ENCODE measurements at regions not wholly inside any gene's neighbourhood (a gene's known extent, or its start where the extent isn't known, plus 50 kb on each side); places are given as distances from the start of the nearest gene placed in this dataset.
"Not testable (repeated sequence)": the region's sequence is repeated elsewhere in the genome, so short reads cannot be mapped to it uniquely, and the experiment has no call there.

DNA sequence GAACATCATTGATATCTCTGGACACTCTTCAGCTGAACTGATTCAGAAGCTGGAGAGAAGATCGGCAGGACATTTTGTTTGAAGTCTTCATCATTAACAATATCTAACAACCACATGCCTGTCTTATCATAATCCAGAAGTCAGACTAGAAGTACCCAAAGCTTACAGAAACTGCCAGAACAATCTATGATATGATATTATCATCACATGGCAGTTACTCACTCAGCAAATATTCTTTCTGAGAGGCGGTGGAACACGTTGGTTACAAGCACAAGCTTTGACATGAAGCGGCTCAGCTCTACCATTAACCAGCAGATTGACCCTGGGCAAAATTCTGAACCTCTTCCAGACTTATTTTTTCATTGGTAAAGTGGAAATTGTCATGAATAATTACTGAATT, 69.4 kb upstream of the KIT start:
- TF ChIP-seq POLR2AphosphoS5 (IDR thresholded peaks at IDR 0.05; ENCODE audit: low read depth), result no peak
- no peak for TF ChIP-seq SPI1 (IDR thresholded peaks at IDR 0.05; ENCODE audit: borderline replicate concordance, low read depth)
- DNase-seq (ENCODE audit: low read depth in 1 of 2, low spot score in 1 of 2), result no peak
- H3K27ac ChIP-seq (replicated peaks), result no peak overlapping the region
- no peaks in the 10 kb centered on the region for H3K27me3 ChIP-seq (ENCODE audit: insufficient read depth, poor library complexity, severe bottlenecking)
- H3K4me3 ChIP-seq (replicated peaks; ENCODE audit: insufficient read depth, low read length), result no peak overlapping the region

DNA sequence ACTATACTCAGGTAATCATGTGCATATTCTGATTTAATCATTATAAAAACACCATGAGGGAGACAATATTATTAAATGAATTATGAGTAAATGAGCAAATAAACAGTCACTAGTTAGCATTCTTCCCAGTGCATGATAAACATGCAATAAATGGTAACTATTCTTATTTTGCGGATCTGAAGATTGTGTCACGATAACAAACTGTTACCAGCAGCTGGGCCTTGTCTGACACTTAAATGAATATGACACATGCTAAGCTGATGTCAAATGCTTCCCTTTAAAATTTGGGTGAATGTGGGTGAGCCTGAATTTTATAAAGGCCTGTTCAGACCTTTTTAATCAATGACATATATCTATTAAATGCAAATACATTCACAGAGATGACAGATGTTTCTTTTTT, 68.2 kb upstream of the KIT start:
- H3K27ac ChIP-seq (replicated peaks), result no peak overlapping the region
- no peak for DNase-seq (ENCODE audit: low read depth in 1 of 2, low spot score in 1 of 2)

DNA sequence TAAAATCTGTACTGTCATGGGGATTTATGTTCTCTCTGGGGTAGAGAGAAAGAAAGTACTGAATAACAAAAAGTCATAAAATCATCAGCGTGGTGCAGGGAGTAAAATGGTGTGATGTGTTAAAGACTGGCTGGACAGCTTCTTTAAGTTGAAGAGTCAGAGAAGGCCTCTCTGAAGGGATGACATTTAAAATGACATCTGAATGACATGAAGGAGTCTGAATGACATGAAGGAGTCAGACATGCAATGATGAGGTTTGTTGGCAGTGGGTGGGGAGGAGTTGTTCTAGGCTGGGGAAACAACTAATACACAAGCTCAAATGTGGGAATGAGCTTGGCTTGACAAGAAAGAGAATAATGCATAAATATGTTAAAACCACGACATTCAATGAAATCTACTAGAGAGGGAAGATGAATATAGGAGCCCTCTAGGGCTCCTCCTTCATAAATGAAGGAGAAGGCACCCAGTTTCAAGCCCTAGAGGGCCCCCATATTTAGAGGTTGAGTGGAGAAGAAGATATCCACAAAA, 63.9 kb upstream of the KIT start:
- H3K27me3 ChIP-seq (ENCODE audit: insufficient read depth, poor library complexity, severe bottlenecking), result no peaks in the 10 kb centered on the region
- no peak overlapping the region for H3K27ac ChIP-seq (replicated peaks)
- TF ChIP-seq GABPA (IDR thresholded peaks at IDR 0.05; ENCODE audit: low read depth) (no peak), POLR2AphosphoS5 (IDR thresholded peaks at IDR 0.05; ENCODE audit: low read depth) (no peak), SPI1 (IDR thresholded peaks at IDR 0.05; ENCODE audit: borderline replicate concordance, low read depth) (no peak)
- TF ChIP-seq, protein P1, sequence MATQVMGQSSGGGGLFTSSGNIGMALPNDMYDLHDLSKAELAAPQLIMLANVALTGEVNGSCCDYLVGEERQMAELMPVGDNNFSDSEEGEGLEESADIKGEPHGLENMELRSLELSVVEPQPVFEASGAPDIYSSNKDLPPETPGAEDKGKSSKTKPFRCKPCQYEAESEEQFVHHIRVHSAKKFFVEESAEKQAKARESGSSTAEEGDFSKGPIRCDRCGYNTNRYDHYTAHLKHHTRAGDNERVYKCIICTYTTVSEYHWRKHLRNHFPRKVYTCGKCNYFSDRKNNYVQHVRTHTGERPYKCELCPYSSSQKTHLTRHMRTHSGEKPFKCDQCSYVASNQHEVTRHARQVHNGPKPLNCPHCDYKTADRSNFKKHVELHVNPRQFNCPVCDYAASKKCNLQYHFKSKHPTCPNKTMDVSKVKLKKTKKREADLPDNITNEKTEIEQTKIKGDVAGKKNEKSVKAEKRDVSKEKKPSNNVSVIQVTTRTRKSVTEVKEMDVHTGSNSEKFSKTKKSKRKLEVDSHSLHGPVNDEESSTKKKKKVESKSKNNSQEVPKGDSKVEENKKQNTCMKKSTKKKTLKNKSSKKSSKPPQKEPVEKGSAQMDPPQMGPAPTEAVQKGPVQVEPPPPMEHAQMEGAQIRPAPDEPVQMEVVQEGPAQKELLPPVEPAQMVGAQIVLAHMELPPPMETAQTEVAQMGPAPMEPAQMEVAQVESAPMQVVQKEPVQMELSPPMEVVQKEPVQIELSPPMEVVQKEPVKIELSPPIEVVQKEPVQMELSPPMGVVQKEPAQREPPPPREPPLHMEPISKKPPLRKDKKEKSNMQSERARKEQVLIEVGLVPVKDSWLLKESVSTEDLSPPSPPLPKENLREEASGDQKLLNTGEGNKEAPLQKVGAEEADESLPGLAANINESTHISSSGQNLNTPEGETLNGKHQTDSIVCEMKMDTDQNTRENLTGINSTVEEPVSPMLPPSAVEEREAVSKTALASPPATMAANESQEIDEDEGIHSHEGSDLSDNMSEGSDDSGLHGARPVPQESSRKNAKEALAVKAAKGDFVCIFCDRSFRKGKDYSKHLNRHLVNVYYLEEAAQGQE (IDR thresholded peaks at IDR 0.05; ENCODE audit: insufficient replicate concordance, low read depth), result no peak
- TF ChIP-seq, protein P2, sequence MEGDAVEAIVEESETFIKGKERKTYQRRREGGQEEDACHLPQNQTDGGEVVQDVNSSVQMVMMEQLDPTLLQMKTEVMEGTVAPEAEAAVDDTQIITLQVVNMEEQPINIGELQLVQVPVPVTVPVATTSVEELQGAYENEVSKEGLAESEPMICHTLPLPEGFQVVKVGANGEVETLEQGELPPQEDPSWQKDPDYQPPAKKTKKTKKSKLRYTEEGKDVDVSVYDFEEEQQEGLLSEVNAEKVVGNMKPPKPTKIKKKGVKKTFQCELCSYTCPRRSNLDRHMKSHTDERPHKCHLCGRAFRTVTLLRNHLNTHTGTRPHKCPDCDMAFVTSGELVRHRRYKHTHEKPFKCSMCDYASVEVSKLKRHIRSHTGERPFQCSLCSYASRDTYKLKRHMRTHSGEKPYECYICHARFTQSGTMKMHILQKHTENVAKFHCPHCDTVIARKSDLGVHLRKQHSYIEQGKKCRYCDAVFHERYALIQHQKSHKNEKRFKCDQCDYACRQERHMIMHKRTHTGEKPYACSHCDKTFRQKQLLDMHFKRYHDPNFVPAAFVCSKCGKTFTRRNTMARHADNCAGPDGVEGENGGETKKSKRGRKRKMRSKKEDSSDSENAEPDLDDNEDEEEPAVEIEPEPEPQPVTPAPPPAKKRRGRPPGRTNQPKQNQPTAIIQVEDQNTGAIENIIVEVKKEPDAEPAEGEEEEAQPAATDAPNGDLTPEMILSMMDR (IDR thresholded peaks at IDR 0.05; ENCODE audit: insufficient read depth, low read length), result no peak
- H3K4me3 ChIP-seq (replicated peaks; ENCODE audit: insufficient read depth, low read length), result no peak overlapping the region
- DNase-seq (ENCODE audit: low read depth in 1 of 2, low spot score in 1 of 2), result no peak

More for the DNA sequence above, 68.2 kb upstream of the KIT start:
- no peak for TF ChIP-seq POLR2AphosphoS5 (IDR thresholded peaks at IDR 0.05; ENCODE audit: low read depth)
- TF ChIP-seq SPI1 (IDR thresholded peaks at IDR 0.05; ENCODE audit: borderline replicate concordance, low read depth), result no peak
- no peak for TF ChIP-seq GABPA (IDR thresholded peaks at IDR 0.05; ENCODE audit: low read depth)
- TF ChIP-seq, protein P1 (IDR thresholded peaks at IDR 0.05; ENCODE audit: insufficient replicate concordance, low read depth), result no peak
- TF ChIP-seq, protein P2 (IDR thresholded peaks at IDR 0.05; ENCODE audit: insufficient read depth, low read length), result no peak
- H3K4me3 ChIP-seq (replicated peaks; ENCODE audit: insufficient read depth, low read length), result no peak overlapping the region
- no peaks in the 10 kb centered on the region for H3K27me3 ChIP-seq (ENCODE audit: insufficient read depth, poor library complexity, severe bottlenecking)

DNA sequence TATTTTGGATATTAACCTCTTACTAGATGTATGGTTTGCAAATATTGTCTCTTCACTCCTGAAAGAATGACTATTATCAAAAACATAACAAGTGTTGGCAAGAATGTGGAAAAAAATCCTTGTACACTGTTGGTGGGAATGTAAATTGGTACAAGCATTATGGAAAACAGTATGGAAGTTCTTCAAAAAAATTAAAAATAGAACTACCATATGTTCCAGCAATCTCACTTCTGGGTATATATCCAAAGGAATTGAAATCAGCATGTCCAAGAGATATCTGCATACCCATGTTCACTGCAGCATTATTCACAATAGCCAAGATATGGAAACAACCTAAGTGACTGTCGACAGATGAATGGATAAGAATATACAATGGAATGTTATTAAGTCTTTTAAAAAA, 61.6 kb upstream of the KIT start:
- TF ChIP-seq, protein P2 (IDR thresholded peaks at IDR 0.05; ENCODE audit: insufficient read depth, low read length), result no peak
- TF ChIP-seq, protein P1 (IDR thresholded peaks at IDR 0.05; ENCODE audit: insufficient replicate concordance, low read depth), result no peak
- no peak for TF ChIP-seq SPI1 (IDR thresholded peaks at IDR 0.05; ENCODE audit: borderline replicate concordance, low read depth)
- TF ChIP-seq POLR2AphosphoS5 (IDR thresholded peaks at IDR 0.05; ENCODE audit: low read depth), result no peak
- no peak for TF ChIP-seq GABPA (IDR thresholded peaks at IDR 0.05; ENCODE audit: low read depth)
- Histone ChIP-seq H3K4me3 (replicated peaks; ENCODE audit: insufficient read depth, low read length) (no peak overlapping the region), H3K27me3 (ENCODE audit: insufficient read depth, poor library complexity, severe bottlenecking) (no peaks in the 10 kb centered on the region), H3K27ac (replicated peaks) (no peak overlapping the region)
- no peak for DNase-seq (ENCODE audit: low read depth in 1 of 2, low spot score in 1 of 2)

DNA sequence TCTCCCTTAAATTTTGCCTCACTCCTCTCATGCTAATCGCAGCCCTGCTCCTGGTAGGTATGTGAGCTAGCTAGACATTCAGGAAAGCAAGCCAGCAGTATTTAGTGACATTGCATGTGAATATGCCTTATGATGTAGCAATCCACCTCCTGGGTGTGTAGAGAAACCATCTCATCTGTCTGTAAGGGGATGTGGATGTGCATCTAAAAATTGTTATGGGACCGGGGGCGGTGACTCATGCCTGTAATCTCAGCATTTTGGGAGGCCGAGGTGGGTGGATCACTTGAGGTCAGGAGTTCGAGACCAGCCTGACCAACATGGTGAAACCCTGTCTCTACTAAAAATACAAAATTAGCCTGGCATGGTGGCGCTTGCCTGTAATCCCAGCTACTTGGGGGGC, 60.1 kb upstream of the KIT start:
- not testable (repeated sequence) for H3K4me3 ChIP-seq (replicated peaks; ENCODE audit: insufficient read depth, low read length); H3K27ac ChIP-seq (replicated peaks); H3K27me3 ChIP-seq (ENCODE audit: insufficient read depth, poor library complexity, severe bottlenecking); DNase-seq (ENCODE audit: low read depth in 1 of 2, low spot score in 1 of 2)

DNA sequence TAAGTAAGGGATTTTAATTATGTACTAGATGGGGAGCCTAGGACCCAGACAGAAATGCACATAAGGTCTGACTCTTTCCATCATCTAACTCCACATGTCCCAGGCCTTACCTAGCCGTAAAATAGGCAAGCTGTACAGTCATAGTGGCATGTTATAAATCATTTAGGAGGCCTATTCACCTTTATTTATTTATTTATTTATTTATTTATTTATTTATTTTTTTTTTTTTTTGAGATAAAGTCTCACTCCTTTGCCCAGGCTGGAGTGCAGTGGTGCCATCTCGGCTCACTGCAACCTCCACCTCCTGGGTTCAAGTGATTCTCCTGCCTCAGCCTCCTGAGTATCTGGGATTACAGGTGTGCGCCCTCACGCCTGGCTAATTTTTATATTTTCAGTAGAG, 55.6 kb upstream of the KIT start:
- not testable (repeated sequence) for H3K4me3 ChIP-seq (replicated peaks; ENCODE audit: insufficient read depth, low read length); DNase-seq (ENCODE audit: low read depth in 1 of 2, low spot score in 1 of 2); H3K27ac ChIP-seq (replicated peaks)

More for the DNA sequence above, 55.6 kb upstream of the KIT start:
- H3K27me3 ChIP-seq (ENCODE audit: insufficient read depth, poor library complexity, severe bottlenecking), result not testable (repeated sequence)

Data from HL-60 (cell line).